Activated CD4-positive, alpha-beta T cell treated with anti-CD3 and anti-CD28 coated beads for 36 hours (primary cell): ENCODE measurements at regions not wholly inside any gene's neighbourhood (a gene's known extent, or its start where the extent isn't known, plus 50 kb on each side); places are given as distances from the start of the nearest gene placed in this dataset.
"Not testable (repeated sequence)": the region's sequence is repeated elsewhere in the genome, so short reads cannot be mapped to it uniquely, and the experiment has no call there.

Experiments
- ATAC-seq: fragments of 200-7000 bp; cut with Tn5 transposase; one replicate; pipeline ENCODE4 v1.10.0; 2021; ENCODE audit warnings: mild to moderate bottlenecking, moderate library complexity
- CTCF ChIA-PET: fragments of 350-600 bp; sonication (Branson Sonifier 250); formaldehyde crosslinking; loops from one replicate; lab custom pipeline; 2021; ENCODE audit warnings: antibody characterized with exemption; lab: Charles Lee
- POLR2A ChIA-PET: fragments of 350-600 bp; sonication (Branson Sonifier 250); formaldehyde crosslinking; loops from one replicate; lab custom pipeline; 2021; ENCODE audit warnings: antibody characterized with exemption, inconsistent platforms; lab: Charles Lee
- DNase-seq: peaks from one replicate; pipeline ENCODE4 v3.0.0-alpha.2; 2020
- H3K27ac Mint-ChIP-seq: one replicate; pipeline ENCODE4 v1.8.0; 2021; ENCODE audit warnings: mixed read lengths
- H3K27me3 Mint-ChIP-seq: one replicate; pipeline ENCODE4 v1.8.0; 2021; ENCODE audit warnings: mixed read lengths
- H3K36me3 Mint-ChIP-seq: one replicate; pipeline ENCODE4 v1.8.0; 2021; ENCODE audit warnings: low read depth, mixed read lengths
- H3K4me1 Mint-ChIP-seq: one replicate; pipeline ENCODE4 v1.8.0; 2021; ENCODE audit warnings: mixed read lengths
- H3K4me3 Mint-ChIP-seq: one replicate; pipeline ENCODE4 v1.8.0; 2021; ENCODE audit warnings: mild to moderate bottlenecking, moderate library complexity, mixed read lengths
- H3K9me3 Mint-ChIP-seq: one replicate; pipeline ENCODE4 v1.8.0; 2021; ENCODE audit warnings: low read depth, mixed read lengths
- intact Hi-C, 2 experiments: fragments of 100-400 bp; cut with DNase I in 1 of 2; cut with micrococcal nuclease in 1 of 2; formaldehyde crosslinking; loops; one replicate each; pipeline versions ENCODE4 v1.14.2 to v1.15.1; 2022 to 2024; cut with DNase I, micrococcal nuclease

GRCh38 chr15:20368974-20369373 lies 172.6 kb downstream of the GOLGA6L6 start:
- intact Hi-C loops, result loop anchor here in 1 of 2 experiments (1.0 to 5.0 kb wide), 3 partner anchors 13 to 293 kb away; no protein-coding TSS in a partner anchor
- no peaks in the 10 kb centered on the region for H3K27me3 Mint-ChIP-seq
- ChIA-PET POLR2A (no interaction called here), CTCF (interaction anchor here (1.0 kb wide), 1 partner anchor 12 kb away, joined by 5 read pairs; no protein-coding TSS in a partner anchor)
- H3K36me3 Mint-ChIP-seq, result no peaks in the 10 kb centered on the region
- no peaks in the 10 kb centered on the region for H3K4me1 Mint-ChIP-seq
- no peaks in the 10 kb centered on the region for H3K9me3 Mint-ChIP-seq
- no peak for ATAC-seq
- no peak for DNase-seq
- no peak overlapping the region for H3K27ac Mint-ChIP-seq
- no peak overlapping the region for H3K4me3 Mint-ChIP-seq

- Mint-ChIP-seq H3K27me3 (no peaks in the 10 kb centered on the region), H3K27ac (no peak overlapping the region), H3K4me1 (no peaks in the 10 kb centered on the region), H3K9me3 (no peaks in the 10 kb centered on the region), H3K4me3 (no peak overlapping the region), H3K36me3 (no peaks in the 10 kb centered on the region)
- DNase-seq (no peak), ATAC-seq (no peak)
- intact Hi-C loops, result loop anchor here (2.0 to 5.0 kb wide), 3 partner anchors 14 to 295 kb away; no protein-coding TSS in a partner anchor
- POLR2A ChIA-PET, result no interaction called here
- CTCF ChIA-PET, result interaction anchor here (0.5 to 1.7 kb wide), 6 partner anchors 11 to 1920 kb away, joined by 3 to 5 read pairs (median 3); no protein-coding TSS in a partner anchor
These were observed 174.5 kb downstream of the GOLGA6L6 start for GRCh38 chr15:20367093-20367492.

- H3K4me1 Mint-ChIP-seq, intact Hi-C loops, H3K27ac Mint-ChIP-seq, H3K36me3 Mint-ChIP-seq, POLR2A ChIA-PET, H3K9me3 Mint-ChIP-seq, H3K4me3 Mint-ChIP-seq, H3K27me3 Mint-ChIP-seq: not testable (repeated sequence)
- ATAC-seq (peak; percentile 9), DNase-seq (peak; percentile 18)
- CTCF ChIA-PET, result interaction anchor here (1.0 to 4.4 kb wide), 4 partner anchors 8 to 1860 kb away, joined by 4 to 25 read pairs (median 12); no protein-coding TSS in a partner anchor
These were observed 178.0 kb downstream of the GOLGA6L6 start for GRCh38 chr15:20363591-20363990.

GRCh38 chr15:20361091-20361490 lies 180.5 kb downstream of the GOLGA6L6 start:
- CTCF ChIA-PET, result interaction anchor here (1.2 to 4.4 kb wide), 2 partner anchors 9 to 1863 kb away, joined by 3 to 25 read pairs; no protein-coding TSS in a partner anchor
- ATAC-seq, result no peak
- no peaks in the 10 kb centered on the region for H3K36me3 Mint-ChIP-seq

GRCh38 chr15:20358779-20359414 lies 182.7 kb downstream of the GOLGA6L6 start:
- ATAC-seq (no peak), DNase-seq (peak; percentile 14)
- no peak overlapping the region for H3K4me3 Mint-ChIP-seq
- H3K36me3 Mint-ChIP-seq, result no peaks in the 10 kb centered on the region
- ChIA-PET POLR2A (interaction anchor here (0.6 kb wide), 1 partner anchor 1876 kb away, joined by 7 read pairs; no protein-coding TSS in a partner anchor), CTCF (interaction anchor here (6.9 kb wide), 1 partner anchor 1866 kb away, joined by 161 read pairs; no protein-coding TSS in a partner anchor)
- H3K27ac Mint-ChIP-seq, result no peak overlapping the region
- no peaks in the 10 kb centered on the region for H3K9me3 Mint-ChIP-seq
- H3K4me1 Mint-ChIP-seq, result peaks cover 3% of the 10 kb centered on the region
- intact Hi-C loops, result loop anchor here in 1 of 2 experiments (5.0 kb wide), 1 partner anchor 33 kb away; no protein-coding TSS in a partner anchor
- no peaks in the 10 kb centered on the region for H3K27me3 Mint-ChIP-seq

More at GRCh38 chr15:20361091-20361490, 180.5 kb downstream of the GOLGA6L6 start:
- POLR2A ChIA-PET, result no interaction called here
- no peaks in the 10 kb centered on the region for H3K9me3 Mint-ChIP-seq
- DNase-seq, result no peak
- H3K4me3 Mint-ChIP-seq, result no peak overlapping the region
- intact Hi-C loops, result loop anchor here in 1 of 2 experiments (1.0 kb wide), 1 partner anchor 13 kb away; no protein-coding TSS in a partner anchor
- no peak overlapping the region for H3K27ac Mint-ChIP-seq
- no peaks in the 10 kb centered on the region for H3K27me3 Mint-ChIP-seq
- peaks cover 3% of the 10 kb centered on the region for H3K4me1 Mint-ChIP-seq

GRCh38 chr15:20358066-20358778 lies 183.4 kb downstream of the GOLGA6L6 start:
- no peak overlapping the region for H3K27ac Mint-ChIP-seq
- DNase-seq (peak; percentile 15), ATAC-seq (no peak)
- no peaks in the 10 kb centered on the region for H3K36me3 Mint-ChIP-seq
- H3K9me3 Mint-ChIP-seq, result no peaks in the 10 kb centered on the region
- H3K4me1 Mint-ChIP-seq, result peaks cover 3% of the 10 kb centered on the region
- H3K4me3 Mint-ChIP-seq, result no peak overlapping the region
- intact Hi-C loops, result loop anchor here in 1 of 2 experiments (5.0 kb wide), 1 partner anchor 34 kb away; no protein-coding TSS in a partner anchor
- POLR2A ChIA-PET, result interaction anchor here (0.6 kb wide), 1 partner anchor 1876 kb away, joined by 7 read pairs; no protein-coding TSS in a partner anchor
- CTCF ChIA-PET, result interaction anchor here (0.8 to 6.9 kb wide), 4 partner anchors 10 to 1866 kb away, joined by 4 to 161 read pairs (median 7); no protein-coding TSS in a partner anchor
- no peaks in the 10 kb centered on the region for H3K27me3 Mint-ChIP-seq

GRCh38 chr15:20357481-20358065 lies 184.0 kb downstream of the GOLGA6L6 start:
- Mint-ChIP-seq H3K27me3 (no peaks in the 10 kb centered on the region), H3K9me3 (no peaks in the 10 kb centered on the region), H3K4me3 (no peak overlapping the region), H3K36me3 (no peaks in the 10 kb centered on the region), H3K4me1 (peaks cover 6% of the 10 kb centered on the region), H3K27ac (no peak overlapping the region)
- ChIA-PET POLR2A (no interaction called here), CTCF (interaction anchor here (0.7 to 6.9 kb wide), 8 partner anchors 10 to 1926 kb away, joined by 3 to 161 read pairs (median 5); no protein-coding TSS in a partner anchor)
- ATAC-seq (no peak), DNase-seq (peak; percentile 34)
- intact Hi-C loops, result loop anchor here in 1 of 2 experiments (2.0 to 5.0 kb wide), 2 partner anchors 35 to 1905 kb away; no protein-coding TSS in a partner anchor

- Mint-ChIP-seq H3K4me1 (peaks cover 7% of the 10 kb centered on the region), H3K27me3 (peaks cover under 1% of the 10 kb centered on the region), H3K27ac (no peak overlapping the region), H3K36me3 (no peaks in the 10 kb centered on the region), H3K9me3 (no peaks in the 10 kb centered on the region), H3K4me3 (no peak overlapping the region)
- DNase-seq, result no peak
- POLR2A ChIA-PET, result no interaction called here
- ATAC-seq, result no peak
- CTCF ChIA-PET, result interaction anchor here (0.7 to 6.9 kb wide), 12 partner anchors 9 to 1926 kb away, joined by 3 to 161 read pairs (median 4); no protein-coding TSS in a partner anchor
- intact Hi-C loops, result loop anchor here (1.0 to 5.0 kb wide), 5 partner anchors 8 to 1906 kb away; no protein-coding TSS in a partner anchor
These were observed 184.6 kb downstream of the GOLGA6L6 start for GRCh38 chr15:20356911-20357480.

- DNase-seq, result peak; percentile 94
- intact Hi-C loops, result loop anchor here (1.0 to 5.0 kb wide), 5 partner anchors 9 to 1906 kb away; no protein-coding TSS in a partner anchor
These were observed 185.1 kb downstream of the GOLGA6L6 start for GRCh38 chr15:20356444-20356910.

GRCh38 chr15:20355256-20355868 lies 186.2 kb downstream of the GOLGA6L6 start:
- Mint-ChIP-seq H3K27ac (no peak overlapping the region), H3K4me1 (peaks cover 7% of the 10 kb centered on the region), H3K4me3 (no peak overlapping the region), H3K27me3 (peaks cover 2% of the 10 kb centered on the region), H3K9me3 (no peaks in the 10 kb centered on the region), H3K36me3 (no peaks in the 10 kb centered on the region)
- DNase-seq (peak; percentile 9), ATAC-seq (no peak)
- ChIA-PET POLR2A (no interaction called here), CTCF (interaction anchor here (0.9 to 6.9 kb wide), 14 partner anchors 7 to 1943 kb away, joined by 3 to 161 read pairs (median 4); no protein-coding TSS in a partner anchor)
- intact Hi-C loops, result loop anchor here in 1 of 2 experiments (5.0 kb wide), 1 partner anchor 37 kb away; no protein-coding TSS in a partner anchor

More at GRCh38 chr15:20356444-20356910, 185.1 kb downstream of the GOLGA6L6 start:
- peak; percentile 68 for ATAC-seq
- ChIA-PET POLR2A (no interaction called here), CTCF (interaction anchor here (0.6 to 6.9 kb wide), 20 partner anchors 8 to 1938 kb away, joined by 3 to 161 read pairs (median 4); no protein-coding TSS in a partner anchor)
- peak overlapping the region; percentile 20 for H3K27ac Mint-ChIP-seq
- no peaks in the 10 kb centered on the region for H3K36me3 Mint-ChIP-seq
- H3K4me3 Mint-ChIP-seq, result no peak overlapping the region
- H3K4me1 Mint-ChIP-seq, result peaks cover 7% of the 10 kb centered on the region
- H3K27me3 Mint-ChIP-seq, result peaks cover 2% of the 10 kb centered on the region
- no peaks in the 10 kb centered on the region for H3K9me3 Mint-ChIP-seq
